Embryonic facial prominence (tissue), 1 donor: ENCODE measurements at regions not wholly inside any gene's neighbourhood (a gene's known extent, or its start where the extent isn't known, plus 50 kb on each side); places are given as distances from the start of the nearest gene placed in this dataset.
"Not testable (repeated sequence)": the region's sequence is repeated elsewhere in the genome, so short reads cannot be mapped to it uniquely, and the experiment has no call there.

ENCODE experiments used
- DNase-seq: peaks from one replicate; pipeline ENCODE4 v3.0.0-alpha.2; 2016; ENCODE audit errors: extremely low spot score

- not testable (repeated sequence) for DNase-seq
These were observed 1487.2 kb upstream of the WWC1 start for GRCh38 chr5:166804223-166804622.

- DNase-seq = not testable (repeated sequence)
These were observed 1486.8 kb upstream of the WWC1 start for GRCh38 chr5:166804693-166805092.

DNA sequence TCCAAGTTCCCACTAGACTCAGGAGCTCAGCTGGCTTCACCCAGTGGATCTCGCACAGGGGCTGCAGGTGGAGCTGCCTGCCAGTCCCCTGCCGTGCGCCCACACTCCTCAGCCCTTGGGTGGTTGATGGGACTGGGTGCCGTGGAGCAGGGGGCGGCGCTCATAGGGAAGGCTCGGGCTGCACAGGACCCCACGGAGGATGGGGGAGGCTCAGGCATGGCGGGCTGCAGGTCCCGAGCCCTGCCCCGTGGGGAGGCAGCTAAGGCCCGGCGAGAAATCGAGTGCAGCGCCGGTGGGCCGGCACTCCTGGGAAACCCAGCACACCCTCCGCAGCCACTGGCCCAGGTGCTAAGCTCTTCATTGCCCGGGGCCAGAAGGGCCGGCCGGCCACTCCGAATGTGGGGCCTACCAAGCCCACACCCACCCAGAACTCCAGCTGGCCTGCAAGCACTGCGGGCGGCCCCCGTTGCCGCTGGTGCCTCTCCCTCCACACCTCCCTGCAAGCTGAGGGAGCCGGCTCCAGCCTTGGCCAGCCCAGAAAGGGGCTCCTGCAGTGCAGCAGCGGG lies 1481.3 kb upstream of the WWC1 start:
- not testable (repeated sequence) for DNase-seq

DNA sequence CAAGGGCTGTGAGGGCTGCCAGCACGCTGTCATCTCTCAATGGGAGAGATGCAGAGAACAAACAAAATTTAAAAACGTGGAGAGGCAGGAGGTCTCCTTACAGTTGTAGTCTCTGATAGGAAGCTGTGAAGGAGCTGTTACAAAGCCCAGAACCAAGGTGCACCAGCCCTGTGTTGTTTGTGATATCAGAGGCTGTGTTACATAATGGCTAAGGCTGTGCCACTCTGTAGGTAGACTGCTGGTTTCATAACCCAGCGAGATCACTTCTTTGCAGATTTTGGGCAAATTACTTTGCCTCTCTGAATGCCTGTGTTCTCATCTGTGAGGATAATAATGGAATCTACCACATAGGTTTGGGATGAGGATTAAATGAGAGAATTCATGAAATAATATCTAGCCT lies 1480.7 kb upstream of the WWC1 start:
- DNase-seq = no peak

- DNase-seq = no peak
These were observed 1468.1 kb upstream of the WWC1 start for GRCh38 chr5:166823360-166823759.

- DNase-seq = no peak
These were observed 1457.2 kb upstream of the WWC1 start for GRCh38 chr5:166834246-166834645.

DNA sequence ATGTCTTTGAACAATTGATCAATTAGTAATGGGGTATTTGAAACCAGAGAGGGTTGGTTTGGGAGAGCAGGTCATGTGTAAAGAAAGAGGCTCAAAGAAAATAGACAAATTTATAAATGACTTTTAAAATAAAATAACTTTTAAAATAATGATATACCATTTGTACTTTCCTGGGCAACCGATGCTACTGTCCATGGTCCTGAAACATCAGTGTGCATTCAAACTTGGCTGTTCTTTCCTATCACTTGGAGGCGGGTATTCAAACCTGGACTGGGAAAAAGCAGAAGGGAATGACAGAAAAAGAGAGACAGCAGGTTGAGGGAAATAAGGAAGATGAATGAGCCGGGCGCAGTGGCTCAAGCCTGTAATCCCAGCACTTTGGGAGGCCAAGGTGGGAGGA lies 1446.4 kb upstream of the WWC1 start:
- DNase-seq = peak; percentile 9

- no peak for DNase-seq
These were observed 1434.7 kb upstream of the WWC1 start for GRCh38 chr5:166856791-166857190.

DNA sequence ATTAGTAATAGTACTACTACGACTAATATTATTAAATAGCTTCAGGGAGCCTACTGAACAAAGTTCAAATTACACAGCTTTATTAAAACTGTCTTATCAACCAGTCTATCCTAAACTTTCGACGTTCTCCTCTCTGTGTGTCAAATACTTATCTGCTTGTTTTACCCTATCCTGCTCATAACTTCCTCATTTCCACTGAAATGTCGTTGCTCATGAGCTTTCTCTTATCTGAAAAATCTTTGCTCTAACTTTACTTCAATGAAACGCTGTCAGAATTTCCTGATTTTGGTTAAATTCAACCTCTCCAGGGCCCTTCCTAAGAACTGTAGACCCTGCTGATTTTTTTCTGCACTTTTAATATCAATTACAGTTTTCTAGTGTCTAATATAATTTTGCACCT lies 1431.0 kb upstream of the WWC1 start:
- DNase-seq = no peak

GRCh38 chr5:166862581-166862980 lies 1428.9 kb upstream of the WWC1 start:
- no peak for DNase-seq

DNA sequence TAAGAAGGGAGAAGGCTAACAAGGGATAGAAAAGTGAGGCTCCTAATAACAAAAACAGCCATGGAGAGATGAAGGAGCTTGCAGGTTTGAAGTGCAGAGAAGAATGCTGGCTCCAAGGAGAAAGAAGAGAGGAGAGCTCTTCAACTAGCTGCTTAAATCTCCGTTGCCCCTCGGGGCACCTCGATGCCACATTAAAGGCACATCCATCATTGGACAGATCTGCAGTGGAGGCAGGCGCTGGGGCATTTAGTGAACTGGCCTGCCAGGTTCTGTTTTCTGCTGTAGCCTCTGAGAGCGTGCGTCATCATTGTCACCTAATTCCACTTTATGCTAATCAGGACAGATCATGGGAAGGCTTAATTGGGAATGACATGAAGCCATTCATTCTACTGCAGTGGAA lies 1426.2 kb upstream of the WWC1 start:
- DNase-seq = no peak

DNA sequence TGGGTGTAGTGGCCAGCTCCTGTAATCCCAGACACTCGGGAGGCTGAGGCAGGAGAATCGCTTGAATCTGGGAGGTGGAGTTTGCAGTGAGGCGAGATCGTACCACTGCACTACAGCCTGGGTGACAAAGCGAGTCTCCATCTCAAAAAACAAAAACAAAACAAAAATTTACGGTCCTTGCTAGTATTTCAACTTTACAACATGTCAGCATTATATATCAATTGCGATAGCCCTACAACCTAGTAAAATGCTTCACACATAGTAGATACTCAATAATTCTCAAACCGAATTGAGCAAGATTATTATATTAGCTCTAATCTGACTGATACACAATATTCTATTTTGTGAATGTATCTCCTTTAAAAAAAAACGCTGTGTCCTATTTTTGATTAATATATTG lies 1411.0 kb upstream of the WWC1 start:
- no peak for DNase-seq

DNA sequence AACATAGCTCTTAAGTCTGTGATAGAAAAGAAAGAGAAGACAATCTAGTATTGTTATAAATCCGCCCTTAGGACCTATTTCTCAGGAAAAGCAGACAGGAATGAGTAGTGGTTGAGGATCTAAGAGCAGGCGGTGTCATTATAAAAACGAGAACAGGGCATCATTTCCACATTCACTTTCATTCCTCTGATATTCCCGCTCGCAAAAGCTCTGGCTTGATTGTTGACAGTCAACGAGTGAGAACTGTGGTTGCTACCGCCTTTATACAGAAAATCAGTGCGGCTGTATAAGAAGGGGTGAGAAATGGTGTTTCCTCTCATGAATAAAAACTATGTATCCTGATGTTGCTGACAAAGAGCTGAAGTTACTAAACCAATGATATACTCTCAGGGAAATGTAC lies 1409.6 kb upstream of the WWC1 start:
- DNase-seq = no peak

- DNase-seq = no peak
These were observed 1408.4 kb upstream of the WWC1 start for GRCh38 chr5:166883016-166883415.

DNA sequence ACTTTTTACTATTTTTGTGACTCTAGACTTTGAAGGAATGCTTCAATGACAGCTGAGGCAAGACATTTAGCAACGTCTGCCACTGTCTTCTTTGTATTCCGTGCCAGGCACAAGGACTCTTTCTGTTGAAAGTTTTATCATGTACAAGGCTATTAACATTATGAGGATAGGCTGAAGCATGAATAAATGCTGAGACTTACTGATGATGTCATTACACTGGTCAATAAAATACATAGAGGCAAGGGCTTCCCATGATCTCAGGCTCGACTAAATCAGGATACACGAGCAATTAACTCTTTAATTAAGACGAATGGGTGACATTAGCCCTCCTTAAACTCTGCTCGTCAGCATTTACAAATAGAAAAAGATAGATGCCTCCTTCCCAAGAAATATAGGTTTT lies 1393.3 kb upstream of the WWC1 start:
- no peak for DNase-seq

DNA sequence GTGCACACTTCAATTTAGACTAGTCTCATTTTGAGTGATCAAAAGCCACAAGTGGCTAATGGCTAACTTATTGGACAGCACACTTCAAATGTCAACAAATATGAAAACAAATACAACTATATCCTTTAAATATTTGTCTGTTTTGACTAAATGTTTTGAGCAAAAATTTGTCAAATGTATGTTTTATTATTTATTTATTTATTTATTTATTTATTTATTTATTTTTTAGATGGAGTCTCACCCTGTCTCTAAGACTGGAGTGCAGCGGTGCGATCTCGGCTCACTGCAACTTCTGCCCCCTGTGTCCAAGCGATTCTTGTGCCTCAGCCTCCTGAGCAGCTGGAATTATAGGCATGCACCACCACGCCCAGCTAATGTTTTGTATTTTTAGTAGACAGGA lies 1392.1 kb upstream of the WWC1 start:
- DNase-seq = no peak

DNA sequence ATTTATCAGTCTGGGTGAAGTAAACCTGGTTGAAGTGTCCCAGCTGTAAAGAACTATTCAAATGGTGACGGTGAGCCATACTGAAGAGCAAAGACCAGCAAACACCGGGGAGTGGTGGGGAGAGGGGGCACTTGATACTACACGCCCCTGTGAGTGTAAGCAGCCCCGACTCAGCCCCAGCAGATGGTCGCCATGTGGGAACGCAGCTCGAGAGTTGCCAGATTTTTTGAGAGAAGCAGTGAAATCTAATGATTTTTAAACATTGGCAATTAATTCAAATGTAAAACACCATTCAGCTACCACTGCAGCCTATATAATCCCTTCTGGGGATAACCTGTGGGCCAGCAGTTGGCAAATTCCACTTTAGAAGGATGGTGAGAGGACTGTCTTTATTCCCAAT lies 1386.9 kb upstream of the WWC1 start:
- DNase-seq = no peak

DNA sequence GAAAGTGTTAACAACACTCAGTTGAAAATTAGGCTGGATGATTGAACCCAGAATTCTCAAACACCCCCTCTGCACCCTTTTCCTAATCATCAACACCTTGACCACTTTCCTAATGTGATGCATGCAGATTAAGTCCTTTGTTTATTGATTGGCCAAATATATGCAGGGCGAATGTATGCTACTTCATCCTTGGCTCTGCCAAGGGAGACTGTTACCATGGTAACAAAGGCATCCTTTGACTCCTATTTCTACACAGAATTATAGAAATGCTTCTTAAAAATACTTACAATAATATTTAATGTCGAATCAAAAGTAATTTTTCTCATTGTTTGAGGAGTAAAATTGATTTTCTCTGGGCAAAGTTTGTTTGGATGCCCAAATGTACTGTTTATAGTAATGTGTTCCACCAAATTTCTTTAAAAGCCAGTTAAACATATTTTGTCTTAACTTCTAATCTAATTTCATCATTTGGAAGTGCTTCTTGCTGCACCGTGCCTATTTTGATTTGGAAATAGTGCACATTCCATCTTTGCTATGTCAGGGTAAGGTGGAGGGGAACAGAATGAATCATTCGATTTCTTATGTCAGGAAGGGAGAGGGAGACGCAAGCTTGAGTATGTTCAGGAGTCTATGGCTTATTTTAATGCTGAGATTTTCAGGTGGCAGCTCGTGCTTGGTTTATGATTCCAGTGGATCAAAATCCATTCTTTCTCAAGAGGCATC lies 1384.3 kb upstream of the WWC1 start:
- DNase-seq = no peak

GRCh38 chr5:166909040-166909439 lies 1382.4 kb upstream of the WWC1 start:
- no peak for DNase-seq

DNA sequence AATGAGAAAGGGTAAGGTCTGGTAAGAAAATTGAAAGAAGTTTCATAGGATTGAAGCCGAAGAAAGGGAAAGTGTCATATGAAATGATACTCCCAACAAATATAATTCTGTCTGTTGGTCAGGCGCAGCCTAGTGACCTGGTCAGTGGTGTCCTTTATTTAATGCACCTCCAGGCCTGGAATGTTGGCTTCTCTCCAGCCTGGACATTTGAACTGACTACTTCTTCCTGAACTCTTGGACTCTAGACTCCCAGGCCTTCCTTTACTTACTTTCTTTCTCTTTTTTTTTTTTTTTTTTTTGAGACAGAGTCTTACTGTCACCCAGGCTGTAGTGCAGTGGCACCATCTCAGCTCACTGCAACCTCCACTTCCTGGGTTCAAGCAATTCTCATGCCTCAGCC lies 1381.5 kb upstream of the WWC1 start:
- no peak for DNase-seq

DNA sequence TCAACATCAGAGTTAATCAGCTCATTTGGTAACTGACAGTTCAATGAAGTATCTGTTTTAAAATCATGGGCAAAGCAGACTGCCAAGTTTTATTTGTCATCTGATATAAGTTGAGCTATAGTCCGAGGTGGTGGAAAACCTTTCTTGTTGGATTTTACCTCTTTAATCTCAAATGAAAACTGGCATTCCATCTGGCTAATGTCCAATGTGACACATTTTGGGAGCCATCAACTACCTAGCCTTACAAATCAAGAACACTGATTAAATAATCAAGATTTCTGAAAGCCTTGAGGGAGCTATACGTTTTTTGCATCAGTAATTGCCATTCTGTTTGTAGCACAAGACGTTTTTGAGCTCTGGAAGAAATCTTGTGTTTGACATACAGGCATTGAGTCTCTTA lies 1380.5 kb upstream of the WWC1 start:
- DNase-seq = no peak

- no peak for DNase-seq
These were observed 1375.4 kb upstream of the WWC1 start for GRCh38 chr5:166916021-166916420.

DNA sequence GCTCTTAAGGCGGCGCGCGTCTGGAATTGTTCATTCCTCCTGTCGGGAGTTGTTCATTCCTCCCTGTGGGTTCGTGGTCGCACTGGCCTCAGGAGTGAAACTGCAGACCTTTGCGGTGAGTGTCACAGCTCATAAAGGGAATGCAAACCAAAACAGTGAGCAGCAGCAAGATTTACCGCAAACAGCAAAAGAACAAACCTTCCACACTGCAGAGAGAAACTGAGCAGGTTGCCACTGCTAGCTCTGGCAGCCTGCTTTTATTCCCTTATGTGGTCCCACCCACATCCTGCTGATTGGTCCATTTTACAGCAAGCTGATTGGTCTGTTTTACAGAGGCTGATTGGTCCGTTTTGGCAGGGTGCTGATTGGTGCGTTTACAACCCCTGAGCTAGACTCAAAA lies 1365.3 kb upstream of the WWC1 start:
- DNase-seq = no peak
